HG02678 (cell line): ENCODE measurements at regions not wholly inside any gene's neighbourhood (a gene's known extent, or its start where the extent isn't known, plus 50 kb on each side); places are given as distances from the start of the nearest gene placed in this dataset.
"Not testable (repeated sequence)": the region's sequence is repeated elsewhere in the genome, so short reads cannot be mapped to it uniquely, and the experiment has no call there.

ENCODE experiments used
- ATAC-seq: cut with Tn5 transposase; IDR thresholded peaks from one replicate; pipeline ENCODE4 v1.9.1; 2021; ENCODE audit warnings: mild to moderate bottlenecking, moderate library complexity; ENCODE audit not compliant: unreplicated experiment

- no peak for ATAC-seq
These were observed 112.0 kb upstream of the SMURF2 start for GRCh38 chr17:64773836-64774761.

GRCh38 chr17:64773386-64773835 lies 111.3 kb upstream of the SMURF2 start:
- no peak for ATAC-seq

- ATAC-seq = no peak
These were observed 110.8 kb upstream of the SMURF2 start for GRCh38 chr17:64772845-64773299.

GRCh38 chr17:64771980-64772844 lies 110.1 kb upstream of the SMURF2 start:
- no peak for ATAC-seq

GRCh38 chr17:64769712-64770111 lies 107.6 kb upstream of the SMURF2 start:
- no peak for ATAC-seq

- no peak for ATAC-seq
These were observed 105.3 kb upstream of the SMURF2 start for GRCh38 chr17:64767269-64767997.

GRCh38 chr17:64765191-64765889 lies 103.2 kb upstream of the SMURF2 start:
- ATAC-seq = no peak

GRCh38 chr17:64750891-64751677 lies 89.0 kb upstream of the SMURF2 start:
- ATAC-seq = no peak

- no peak for ATAC-seq
These were observed 88.4 kb upstream of the SMURF2 start for GRCh38 chr17:64750478-64750877.

- ATAC-seq = no peak
These were observed 87.2 kb upstream of the SMURF2 start for GRCh38 chr17:64749306-64749705.

GRCh38 chr17:64747938-64748540 lies 85.9 kb upstream of the SMURF2 start:
- ATAC-seq = no peak

- ATAC-seq = no peak
These were observed 80.2 kb upstream of the SMURF2 start for GRCh38 chr17:64742326-64742725.

GRCh38 chr17:64741916-64742315 lies 79.8 kb upstream of the SMURF2 start:
- ATAC-seq = not testable (repeated sequence)

- ATAC-seq = no peak
These were observed 79.0 kb upstream of the SMURF2 start for GRCh38 chr17:64741038-64741641.

GRCh38 chr17:64739316-64740058 lies 77.4 kb upstream of the SMURF2 start:
- ATAC-seq = no peak

GRCh38 chr17:64736804-64737492 lies 74.8 kb upstream of the SMURF2 start:
- ATAC-seq = no peak

- ATAC-seq = no peak
These were observed 70.4 kb upstream of the SMURF2 start for GRCh38 chr17:64732336-64733006.
